ENCODE measurements at regions not wholly inside any gene's neighbourhood (a gene's known extent, or its start where the extent isn't known, plus 50 kb on each side); places are given as distances from the start of the nearest gene placed in this dataset.

DNA sequence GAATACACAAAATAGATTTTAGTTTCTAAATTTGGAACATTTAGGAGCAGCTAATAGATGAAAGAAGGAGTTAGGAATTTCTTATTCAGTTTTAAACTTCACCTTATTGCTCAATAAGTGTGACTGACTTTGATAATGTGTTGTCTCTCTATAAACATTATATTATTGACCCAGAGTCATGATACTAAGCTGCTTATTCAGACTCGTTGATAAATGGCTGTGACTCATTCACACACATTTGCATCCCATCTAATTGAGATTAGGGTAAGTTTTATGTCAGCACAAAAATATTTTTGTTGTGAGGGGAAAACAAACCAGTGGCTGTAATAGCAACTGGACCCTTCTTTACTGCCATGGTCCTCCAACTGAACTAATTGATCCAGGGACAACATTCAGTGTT is 137.6 kb downstream of the GOLIM4 start:
- DNase-seq: no peak

DNA sequence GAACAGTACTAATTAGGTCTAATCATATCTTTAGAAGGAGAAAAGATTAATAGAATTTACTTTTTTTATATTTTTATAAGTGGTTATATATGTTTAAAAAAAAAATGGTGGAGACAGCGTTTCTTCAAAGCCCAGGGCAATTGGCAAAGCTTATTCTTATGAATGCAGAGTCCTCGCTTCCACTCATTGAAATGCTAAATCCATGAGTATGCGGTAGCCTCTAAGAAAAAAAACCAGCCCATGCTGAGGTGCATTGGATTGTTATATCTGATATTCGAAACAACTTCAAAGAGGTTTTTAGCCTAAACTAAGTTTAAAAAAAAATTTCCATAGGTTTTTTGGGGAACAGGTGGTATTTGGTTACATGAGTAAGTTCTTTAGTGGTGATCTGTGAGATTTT is 142.8 kb downstream of the GOLIM4 start:
- DNase-seq: no peak

DNA sequence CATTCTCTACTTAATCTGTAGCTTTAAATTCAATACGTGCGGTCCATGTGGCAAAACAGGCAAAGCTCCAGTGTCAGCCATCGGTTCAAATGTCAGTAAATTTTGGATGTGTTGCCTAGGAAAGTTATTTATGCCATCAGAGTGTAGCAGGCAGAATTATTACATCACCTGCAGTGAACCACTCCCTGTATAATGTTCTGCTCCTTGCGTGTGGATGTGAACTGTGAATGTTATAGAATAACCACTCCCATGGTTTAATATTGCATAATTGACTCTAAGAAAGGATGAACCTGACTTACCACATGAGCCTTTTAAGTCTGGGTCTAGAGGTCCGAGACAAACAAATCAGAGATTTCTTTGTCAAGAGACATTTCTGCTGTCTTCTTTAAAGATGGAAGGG is 145.5 kb downstream of the GOLIM4 start:
- DNase-seq: no peak

DNA sequence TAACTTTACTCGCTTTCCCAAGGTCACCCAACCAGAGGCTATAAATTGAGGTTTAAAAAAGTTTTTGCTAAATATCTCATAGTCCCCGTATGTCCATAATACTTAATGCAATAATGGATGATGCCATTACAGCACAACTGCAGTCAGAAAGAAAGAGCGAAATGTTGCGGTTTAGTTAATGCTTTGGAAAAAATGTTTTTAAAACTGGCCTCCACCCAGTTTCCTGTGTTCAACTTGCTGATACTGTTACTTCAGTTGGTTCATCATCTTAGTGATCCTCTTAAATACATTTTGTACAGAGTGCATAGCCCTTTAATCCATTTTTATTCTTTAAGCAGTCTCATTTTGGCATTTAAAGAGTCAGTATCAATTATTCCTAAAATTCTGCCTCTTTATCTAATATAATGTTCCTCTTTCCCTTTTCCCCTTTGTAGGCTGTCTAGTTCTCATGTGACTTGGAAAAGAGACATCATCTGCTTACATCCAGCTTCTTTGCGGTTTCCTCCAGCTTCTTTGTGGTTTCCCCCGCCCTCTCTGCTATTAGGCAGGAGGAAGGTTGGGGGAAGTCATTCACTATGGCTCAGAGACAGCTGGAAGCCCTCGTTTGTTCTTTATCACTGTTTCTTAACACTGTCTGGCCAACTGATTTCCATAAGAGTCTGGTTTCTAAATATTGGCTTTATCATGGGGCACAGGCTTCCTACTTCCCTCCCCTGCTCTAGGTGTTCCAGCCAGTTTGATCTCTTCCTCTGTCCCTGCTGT is 154.3 kb downstream of the GOLIM4 start:
- peak in 1 of 3 experiments; percentile 82 for DNase-seq

DNA sequence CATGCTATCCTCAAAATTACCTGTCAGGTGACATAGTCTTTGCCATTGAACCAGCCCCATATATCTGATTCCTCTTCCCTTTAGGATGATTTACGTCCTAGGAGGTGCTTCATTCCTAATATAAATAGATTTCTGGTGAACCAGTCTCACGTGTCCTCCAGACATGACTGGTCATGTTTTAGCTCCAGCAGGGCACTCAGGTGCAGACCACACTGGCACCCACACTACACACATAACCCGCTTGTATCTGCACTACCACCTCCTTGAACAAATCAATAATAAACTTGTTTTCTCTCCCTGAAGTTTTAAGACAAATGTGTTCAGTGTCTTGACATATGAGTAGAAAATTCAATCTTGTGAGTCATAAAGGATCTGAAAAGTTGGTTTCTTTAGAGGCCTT is 155.5 kb downstream of the GOLIM4 start:
- DNase-seq: peak in 2 of 3 experiments; percentile 36 to 52

DNA sequence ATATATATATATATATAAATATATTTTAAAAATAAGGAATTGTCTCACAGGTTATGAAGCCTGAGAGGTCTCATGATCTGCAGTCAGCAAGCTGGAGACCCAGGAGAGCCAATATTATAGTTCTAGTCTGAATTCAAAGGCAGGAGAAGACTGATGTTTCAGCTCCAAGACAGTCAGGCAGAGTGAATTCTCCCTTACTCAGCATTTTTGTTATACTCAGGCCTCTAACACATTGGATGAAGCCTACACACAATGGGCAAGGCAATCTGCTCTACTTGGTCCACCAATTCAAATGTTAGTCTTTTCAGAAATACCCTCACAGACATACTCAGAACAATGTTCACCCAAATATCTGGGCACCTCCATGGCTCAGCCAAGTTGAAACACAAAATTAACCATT is 157.2 kb downstream of the GOLIM4 start:
- DNase-seq: no peak

DNA sequence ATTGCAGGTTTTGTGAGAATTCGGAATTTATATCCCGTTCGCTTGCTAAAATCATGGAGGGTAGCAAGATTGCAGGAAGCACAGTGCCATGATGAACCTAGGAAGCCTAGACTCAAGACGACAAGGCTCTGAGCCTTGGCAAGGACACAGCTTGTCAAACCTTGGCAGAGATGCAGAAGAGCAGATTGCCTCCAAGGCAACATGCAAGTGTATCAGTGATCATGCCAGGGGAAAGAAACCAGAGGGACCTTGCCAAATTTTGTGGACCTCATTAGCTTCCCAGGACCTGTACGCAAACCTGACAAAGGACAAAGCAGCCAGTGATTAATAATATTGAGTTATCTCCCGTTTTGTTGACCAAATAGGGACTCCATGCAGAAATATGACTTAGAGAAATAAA is 159.7 kb downstream of the GOLIM4 start:
- no peak for DNase-seq

DNA sequence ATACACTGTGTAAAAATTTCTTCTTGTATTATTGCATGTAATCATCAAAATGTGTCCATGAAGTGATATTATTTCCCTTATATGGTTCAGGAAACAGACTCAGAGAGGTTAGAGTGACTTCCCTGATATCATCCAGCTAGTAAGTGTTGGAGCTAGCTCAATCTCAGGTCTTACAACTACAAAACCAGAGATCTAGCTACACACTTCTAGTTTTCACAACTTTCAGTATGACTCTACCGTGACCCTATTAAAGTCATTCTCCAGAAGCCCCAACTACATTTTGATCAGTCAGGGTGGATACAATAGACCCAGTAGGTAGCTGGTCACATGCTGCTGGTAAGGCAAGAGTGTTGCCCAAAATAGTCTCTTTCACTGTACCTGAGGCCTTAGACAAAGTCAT is 165.3 kb downstream of the GOLIM4 start:
- DNase-seq: no peak

DNA sequence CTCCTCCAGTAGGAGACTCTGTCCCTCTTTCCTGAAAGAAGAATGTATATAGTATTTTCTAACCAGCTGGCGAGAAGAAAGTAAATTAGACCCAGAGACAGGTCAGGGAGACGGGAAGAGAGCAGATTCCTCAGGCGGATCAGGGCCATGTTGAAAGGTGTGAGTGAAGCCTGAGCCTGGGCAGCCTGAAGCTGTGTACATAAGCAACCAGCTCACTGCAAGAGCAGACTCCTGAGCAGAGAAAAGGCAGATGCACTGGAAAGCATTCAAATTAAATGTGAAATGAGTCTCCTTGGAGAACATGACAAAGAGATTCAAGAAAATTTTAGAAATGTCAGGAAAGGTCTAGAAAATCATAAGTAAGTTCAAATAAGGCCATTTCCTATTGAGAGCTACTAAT is 165.8 kb downstream of the GOLIM4 start:
- DNase-seq: peak in 1 of 3 experiments; percentile 45

DNA sequence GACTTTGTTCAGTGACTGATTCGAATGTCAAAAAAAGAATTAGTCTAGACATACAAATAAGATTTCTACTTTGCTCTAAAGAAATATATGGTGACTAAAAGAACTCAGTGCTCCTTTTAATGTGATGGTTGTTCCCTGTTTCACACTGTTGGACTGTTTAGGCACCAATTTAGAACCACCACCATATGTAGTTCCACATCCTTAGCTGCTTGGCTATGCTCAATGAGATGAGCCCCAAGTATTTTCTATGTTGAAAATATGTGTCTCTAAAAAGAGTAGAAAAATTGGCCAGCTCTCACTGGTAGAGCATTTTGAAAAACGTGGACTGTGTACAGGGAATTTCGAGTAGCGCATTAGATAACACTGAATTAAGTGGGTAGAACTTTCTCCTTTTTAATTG is 167.3 kb downstream of the GOLIM4 start:
- DNase-seq: no peak

DNA sequence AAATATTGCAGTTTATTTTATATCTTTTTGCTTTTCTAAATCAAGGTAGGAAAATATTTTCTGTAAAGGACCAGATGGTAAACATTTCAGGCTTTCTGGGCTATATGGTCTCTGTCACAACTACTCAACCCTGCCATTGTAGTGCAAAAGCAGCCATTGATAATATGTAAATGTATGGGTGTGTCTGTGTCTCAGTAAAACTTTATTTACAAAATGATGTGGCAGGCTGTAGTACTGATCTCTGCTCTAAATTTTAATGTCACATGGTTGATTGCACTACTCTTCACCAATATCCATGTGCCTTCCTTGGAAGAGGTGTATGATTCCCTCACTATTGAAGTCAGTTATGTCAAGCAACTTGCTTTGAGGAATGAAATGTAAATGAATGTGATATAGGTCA is 175.0 kb downstream of the GOLIM4 start:
- DNase-seq: no peak

DNA sequence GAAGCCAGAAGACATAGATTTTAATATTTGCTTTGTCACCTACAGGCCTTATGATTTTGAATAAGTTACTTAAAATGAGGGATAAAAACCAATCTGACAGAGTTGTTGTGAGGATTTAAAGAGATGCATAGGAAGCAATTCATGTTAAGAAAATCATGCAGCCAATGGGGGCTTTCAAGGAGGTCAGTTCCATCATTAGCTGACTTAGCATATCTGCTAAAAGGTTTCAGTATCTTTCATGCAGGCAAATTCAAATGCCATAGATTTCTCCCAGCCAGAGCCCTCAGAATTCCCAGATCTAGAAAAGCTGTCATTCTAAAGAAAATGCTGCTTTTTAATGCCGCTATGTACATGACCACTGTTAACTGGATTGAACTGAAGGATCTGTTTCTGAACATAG is 176.1 kb downstream of the GOLIM4 start:
- no peak for DNase-seq

DNA sequence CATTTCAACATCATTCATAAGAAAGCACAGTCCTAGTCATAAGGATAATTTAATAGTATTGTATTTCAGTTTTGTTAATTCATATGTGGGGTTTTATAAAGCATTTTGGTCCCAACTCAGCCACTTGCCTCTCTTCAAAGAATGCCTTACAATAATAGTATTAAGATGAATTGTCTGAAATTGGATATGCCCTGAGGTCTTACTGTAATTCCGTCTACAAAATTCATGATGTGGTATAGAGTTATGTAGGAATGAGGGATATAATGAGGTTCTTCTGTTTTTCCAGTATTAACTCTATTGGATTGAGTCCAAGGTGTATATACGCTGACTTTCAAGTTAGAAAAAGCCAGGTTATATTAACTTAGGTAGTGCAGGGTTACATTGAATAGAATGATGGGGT is 177.0 kb downstream of the GOLIM4 start:
- DNase-seq: no peak

DNA sequence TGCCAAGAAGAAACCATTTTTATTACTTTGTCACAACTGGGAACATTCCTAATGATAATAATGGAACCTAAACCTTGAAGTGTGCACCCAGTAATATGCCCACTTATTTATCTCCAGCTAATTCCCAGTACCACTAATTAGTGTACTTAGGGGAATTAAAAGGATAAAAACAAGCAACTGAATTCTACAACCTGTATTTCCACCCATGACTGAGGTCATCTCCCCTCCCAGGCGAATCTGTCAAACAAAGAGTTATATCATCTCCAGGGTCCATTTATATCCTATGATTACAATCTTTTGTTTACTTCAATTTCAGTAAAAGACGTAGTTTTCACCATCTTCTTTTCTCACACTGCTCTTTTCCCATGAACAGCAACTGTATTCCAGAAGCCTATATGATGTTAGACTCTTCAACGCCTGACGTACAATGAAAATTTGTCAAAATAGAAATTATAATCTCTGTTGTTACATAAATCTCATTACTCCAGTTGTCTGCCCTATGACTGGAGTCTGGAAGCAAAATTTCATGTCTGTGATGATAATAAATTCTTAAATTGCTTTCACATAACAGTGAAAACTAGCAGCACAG is 177.6 kb downstream of the GOLIM4 start:
- peak in 1 of 3 experiments; percentile 40 for DNase-seq

DNA sequence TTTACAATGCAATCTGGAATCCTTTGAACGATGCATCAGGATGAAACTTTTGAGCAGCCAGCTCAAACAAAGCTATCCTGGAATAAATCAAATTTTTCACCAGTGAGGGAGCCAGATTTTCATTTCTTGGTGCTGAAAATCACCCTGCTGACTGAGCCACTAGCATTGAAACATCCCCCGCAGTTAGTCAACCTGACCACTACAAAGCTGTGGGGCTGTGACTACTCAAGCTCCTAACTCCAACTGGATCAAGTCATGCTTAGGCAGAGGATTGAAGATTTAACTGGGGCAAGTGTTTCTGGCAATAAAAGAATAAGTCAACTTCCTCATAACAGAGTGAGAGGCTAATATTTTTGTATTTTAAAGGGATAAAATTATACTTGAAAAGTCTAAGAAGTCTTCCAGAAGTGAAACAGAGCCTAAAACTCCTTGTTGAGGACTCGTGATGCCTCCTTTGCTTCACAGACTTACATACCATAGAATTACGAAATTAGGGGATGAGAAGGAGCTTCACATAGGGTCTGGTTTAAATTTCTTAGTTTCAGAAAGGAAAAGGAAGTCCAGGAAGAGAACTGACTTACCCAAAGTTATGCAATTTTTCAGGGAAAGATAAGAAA is 177.8 kb downstream of the SERPINI1 start:
- no peak for DNase-seq

DNA sequence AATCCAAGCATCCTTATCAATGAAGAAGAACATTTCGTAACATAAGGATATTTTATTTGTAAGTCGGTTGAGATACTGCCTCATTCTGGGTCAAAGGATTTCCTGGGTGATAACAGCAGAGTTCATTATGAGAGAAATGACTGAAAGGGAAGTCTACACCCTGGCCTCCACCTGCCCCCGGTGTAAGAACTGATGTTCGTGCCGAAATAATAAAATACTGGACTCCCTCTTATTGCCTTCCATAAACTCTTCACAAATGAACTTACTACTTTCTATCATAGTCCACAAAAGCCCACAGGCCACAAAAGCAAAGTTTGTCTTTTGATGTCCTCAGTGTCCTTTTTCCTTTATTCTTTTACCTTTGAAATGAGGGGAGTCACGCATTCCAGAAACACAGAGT is 174.4 kb downstream of the SERPINI1 start:
- no peak for DNase-seq

DNA sequence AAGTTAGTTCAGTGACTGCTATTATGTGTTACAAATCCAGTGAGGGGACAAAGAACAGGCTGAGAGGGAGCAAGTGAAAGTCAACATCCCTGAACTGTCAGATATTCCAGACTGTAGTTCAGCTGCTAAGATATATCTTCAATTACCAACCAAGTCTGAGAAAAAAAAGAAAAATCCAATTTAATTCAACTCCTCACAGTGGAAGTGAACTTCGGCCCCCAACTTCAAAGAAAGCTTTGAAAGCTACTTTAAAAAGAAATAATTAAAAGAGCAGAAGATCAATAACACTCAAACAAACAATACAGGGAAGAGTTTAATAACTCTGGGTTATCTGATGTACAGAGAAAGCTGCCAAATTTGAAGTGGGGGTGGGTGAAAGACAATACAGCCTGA is 174.0 kb downstream of the SERPINI1 start:
- no peak for DNase-seq

DNA sequence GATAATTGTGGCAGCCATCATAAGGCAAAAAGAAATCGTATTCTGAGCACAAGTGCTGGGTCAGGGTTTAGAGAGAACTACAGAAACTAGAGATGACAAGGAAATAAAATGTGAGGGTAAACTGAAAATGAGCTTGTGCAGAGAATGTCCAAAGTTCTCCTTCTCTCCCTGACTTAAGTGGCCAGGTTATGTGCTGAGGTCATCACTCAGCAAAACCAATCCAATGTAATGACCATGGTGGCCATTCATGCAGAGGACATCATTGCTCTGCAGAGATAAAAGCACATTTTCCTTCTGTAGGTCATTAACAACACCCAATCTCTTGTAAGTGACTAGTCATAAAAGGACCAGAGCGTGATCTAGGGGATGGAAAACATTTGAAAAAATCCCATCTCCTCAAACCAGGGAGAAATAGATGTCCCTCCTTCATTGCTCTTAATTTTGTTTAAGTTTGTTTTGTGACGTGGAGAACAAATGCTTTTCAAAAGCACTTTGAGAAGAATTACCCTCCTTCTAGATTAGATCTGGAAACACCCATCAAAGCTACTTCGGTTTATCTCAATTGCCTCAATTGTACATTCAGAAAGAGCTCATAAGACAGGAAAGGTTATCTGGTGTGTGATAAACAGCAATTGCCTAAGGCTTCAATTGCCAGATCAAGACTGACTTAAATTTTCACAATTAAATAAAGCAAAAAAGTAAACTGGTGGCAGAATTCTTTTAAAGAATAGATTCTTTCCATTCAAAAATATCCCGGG is 173.4 kb downstream of the SERPINI1 start:
- no peak for DNase-seq

DNA sequence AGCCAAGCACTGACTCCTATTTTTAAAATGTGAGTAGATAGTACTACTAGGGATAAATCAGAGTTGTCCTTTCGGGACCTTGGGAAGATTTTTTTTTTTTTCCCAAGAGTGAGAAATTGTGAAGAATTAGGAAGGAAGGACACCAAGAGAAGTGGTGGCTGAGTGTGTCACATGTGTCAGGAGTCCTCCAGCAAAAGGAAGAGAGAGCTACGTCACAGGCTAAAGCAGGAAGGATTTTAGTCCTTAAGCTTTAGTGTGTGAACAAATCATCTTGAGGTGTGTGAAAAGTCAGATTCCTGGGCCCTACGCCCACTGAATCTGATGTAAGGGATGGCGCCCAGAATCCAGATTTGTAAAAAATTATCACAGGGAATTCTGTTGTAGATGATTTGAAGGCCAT is 172.7 kb downstream of the SERPINI1 start:
- no peak for DNase-seq

DNA sequence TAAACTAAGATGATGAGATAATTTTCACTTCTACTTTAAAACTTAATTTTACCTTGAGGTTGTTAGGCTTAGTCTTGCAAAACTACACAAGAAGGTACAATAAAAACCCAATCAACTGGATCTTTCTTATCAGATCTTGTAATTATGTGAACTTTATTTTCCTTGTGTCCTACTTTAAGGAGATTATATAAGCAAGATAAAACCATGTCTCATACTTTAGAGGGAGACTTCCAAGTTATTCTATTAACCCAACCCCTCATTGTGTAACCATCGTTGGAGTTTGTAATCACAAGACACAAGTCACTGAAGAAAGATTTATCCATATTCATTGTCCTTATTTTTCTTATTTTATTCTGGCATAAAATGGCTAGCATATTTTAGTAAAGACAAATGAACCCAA is 165.6 kb downstream of the SERPINI1 start:
- no peak for DNase-seq

DNA sequence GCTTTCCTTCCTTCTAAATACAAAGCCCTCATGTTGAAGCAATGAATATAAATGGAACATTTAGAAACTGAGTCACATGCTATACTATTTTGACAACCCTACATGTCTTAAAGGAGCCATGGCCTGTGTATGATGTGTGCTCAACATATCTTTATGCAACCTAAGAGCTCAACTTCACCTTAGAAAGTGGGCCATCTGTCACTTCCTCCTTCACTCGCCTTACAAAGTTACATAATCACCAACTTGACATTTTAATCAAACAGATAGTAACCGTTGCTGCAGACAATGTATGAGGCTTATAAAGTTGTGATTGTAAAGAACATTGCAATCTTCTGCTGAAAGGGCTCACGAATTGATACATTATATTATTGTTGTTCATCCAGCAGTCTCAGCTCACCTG is 163.6 kb downstream of the SERPINI1 start:
- DNase-seq: no peak

DNA sequence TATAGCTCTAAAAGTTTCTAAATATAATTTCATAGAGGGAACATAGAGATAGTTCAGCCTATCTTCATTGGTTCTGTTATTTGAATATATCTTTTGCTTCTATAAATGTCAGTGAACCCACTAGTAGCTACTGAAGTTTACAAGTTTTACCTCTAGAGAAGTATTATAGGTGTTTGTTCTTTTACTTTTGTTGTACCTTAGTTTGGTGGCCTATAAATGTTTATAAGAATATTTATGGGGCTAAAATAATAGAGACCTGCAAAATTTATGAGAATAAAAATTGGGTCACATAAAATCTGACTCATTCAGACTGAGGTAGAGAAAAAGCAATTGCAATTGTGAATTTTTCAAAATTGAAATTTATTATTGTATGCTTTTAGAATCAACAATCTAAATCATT is 162.6 kb downstream of the SERPINI1 start:
- no peak for DNase-seq

DNA sequence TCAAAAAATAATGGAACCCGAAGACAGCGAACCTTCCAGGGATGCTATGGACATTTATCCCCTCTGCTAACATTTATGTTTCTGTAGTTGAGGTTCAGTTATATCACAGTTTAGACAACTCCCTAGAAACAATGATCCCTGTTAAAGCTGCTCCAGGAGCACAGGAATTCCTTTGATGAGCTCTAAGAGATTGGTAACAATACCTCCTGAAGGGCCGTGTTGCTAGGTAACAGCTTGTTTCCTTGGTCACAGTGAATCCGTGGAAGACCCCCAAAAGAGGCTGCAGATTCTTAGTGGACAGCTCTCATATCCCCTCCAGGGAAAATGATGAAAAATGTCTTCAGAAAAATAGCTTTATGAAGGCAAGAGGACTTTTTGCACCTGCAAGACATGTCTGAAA is 160.2 kb downstream of the SERPINI1 start:
- DNase-seq: peak in 1 of 3 experiments; percentile 32

DNA sequence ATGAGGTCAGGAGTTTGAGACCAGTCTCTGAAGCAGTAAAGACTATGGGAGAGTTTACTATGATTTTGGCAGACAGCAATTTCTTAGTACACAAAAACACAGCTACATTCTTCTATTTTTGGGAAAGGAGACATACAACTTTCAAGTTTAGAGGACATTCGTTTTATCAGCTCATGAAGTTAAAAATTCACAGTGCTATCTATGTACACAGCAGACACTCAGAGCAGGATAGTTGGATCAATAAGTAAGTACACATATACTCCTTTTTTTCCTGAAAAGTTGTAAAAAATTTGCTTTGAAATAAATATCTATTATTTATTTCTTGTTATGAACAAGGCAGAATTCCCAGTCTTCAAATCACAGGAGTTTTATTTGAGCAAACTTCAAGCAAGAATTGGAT is 159.7 kb downstream of the SERPINI1 start:
- no peak for DNase-seq
